OCI-LY1 (cell line): ENCODE measurements at regions not wholly inside any gene's neighbourhood (a gene's known extent, or its start where the extent isn't known, plus 50 kb on each side); places are given as distances from the start of the nearest gene placed in this dataset.

Experiments
- EZH2 ChIP-seq: fragments of 200-600 bp; sonication (generic), shearing (Covaris generic); IDR thresholded peaks from 2 replicates; pipeline ENCODE4 v1.8.0; 2017; ENCODE audit warnings: borderline replicate concordance, mixed run types, mild to moderate bottlenecking, antibody characterized with exemption, low read length, moderate library complexity, mixed read lengths
- TF ChIP-seq, protein P1 (sequence below): fragments of 200-600 bp; sonication (generic), shearing (Covaris generic); IDR thresholded peaks from 2 replicates; pipeline ENCODE4 v1.5.1; 2017; ENCODE audit warnings: mild to moderate bottlenecking, antibody characterized with exemption, low read length, moderate library complexity, mixed read lengths

GRCh38 chr2:53265544-53266299, 501.9 kb upstream of the CHAC2 start:
- TF ChIP-seq, protein P1, sequence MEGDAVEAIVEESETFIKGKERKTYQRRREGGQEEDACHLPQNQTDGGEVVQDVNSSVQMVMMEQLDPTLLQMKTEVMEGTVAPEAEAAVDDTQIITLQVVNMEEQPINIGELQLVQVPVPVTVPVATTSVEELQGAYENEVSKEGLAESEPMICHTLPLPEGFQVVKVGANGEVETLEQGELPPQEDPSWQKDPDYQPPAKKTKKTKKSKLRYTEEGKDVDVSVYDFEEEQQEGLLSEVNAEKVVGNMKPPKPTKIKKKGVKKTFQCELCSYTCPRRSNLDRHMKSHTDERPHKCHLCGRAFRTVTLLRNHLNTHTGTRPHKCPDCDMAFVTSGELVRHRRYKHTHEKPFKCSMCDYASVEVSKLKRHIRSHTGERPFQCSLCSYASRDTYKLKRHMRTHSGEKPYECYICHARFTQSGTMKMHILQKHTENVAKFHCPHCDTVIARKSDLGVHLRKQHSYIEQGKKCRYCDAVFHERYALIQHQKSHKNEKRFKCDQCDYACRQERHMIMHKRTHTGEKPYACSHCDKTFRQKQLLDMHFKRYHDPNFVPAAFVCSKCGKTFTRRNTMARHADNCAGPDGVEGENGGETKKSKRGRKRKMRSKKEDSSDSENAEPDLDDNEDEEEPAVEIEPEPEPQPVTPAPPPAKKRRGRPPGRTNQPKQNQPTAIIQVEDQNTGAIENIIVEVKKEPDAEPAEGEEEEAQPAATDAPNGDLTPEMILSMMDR = no peak
- no peak for TF ChIP-seq EZH2
